ENCODE measurements at regions not wholly inside any gene's neighbourhood (a gene's known extent, or its start where the extent isn't known, plus 50 kb on each side); places are given as distances from the start of the nearest gene placed in this dataset.
"Not testable (repeated sequence)": the region's sequence is repeated elsewhere in the genome, so short reads cannot be mapped to it uniquely, and the experiment has no call there.

DNA sequence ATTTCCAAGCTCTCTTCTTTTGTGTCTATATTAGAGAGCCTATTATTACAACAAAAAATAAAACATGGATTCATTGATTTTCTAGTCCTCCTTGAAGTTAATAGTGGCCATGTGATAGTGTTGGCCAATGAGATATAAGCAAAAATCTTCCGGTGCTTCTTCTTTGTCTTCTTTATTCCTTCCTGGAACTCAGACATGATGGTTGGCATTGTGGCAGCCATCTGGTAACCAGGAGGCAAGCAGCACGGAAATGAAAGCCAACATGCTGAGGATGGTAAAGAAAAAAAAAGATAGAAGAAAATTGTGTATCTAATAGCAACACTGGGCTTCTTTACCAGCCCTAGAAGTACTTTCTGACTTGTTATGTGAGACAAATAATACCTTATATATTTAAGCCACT is 50.8 kb upstream of the SEL1L start:
- Mint-ChIP-seq H3K4me3 (no peak overlapping the region), H3K4me1 (no peaks in the 10 kb centered on the region), H3K9me3 (peaks cover 13% of the 10 kb centered on the region), H3K27ac (no peak overlapping the region), H3K27me3 (peaks cover 6% of the 10 kb centered on the region), H3K36me3 (ENCODE audit: low read depth) (no peaks in the 10 kb centered on the region)
- intact Hi-C loops (cut with micrococcal nuclease) = no loop called here
- no peak for DNase-seq

DNA sequence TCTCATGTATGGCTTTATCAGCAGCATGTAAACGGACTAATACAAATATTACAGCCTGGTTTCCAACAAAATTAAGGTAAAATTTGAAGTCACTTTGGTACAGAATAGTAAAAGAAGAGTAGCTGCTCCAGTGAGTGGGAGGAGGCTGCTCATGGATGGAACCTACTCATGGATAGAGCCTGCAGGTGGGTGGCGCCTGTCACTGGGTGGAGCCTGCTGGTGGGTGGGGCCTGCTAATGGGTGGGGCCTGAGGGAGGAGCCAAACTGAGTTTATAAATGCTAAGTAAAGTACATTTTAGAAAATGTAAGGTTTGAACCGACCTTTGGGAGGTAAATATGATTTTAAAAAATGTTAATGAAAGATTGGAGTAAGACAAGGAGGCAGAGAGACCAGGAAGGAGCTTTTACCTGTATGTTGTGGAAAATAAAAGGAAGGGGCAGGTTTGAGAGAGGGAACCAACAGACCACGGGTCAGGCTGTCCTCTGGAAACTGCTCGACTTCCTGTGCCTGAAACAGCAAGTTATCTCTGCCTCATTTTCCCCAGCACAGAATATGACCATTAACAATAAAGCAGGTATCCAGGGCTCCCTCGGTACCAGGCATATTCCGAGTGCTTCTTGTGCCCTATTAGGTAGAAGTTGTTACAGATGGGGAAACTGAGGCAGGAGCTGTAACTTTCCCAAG is 55.9 kb upstream of the SEL1L start:
- Mint-ChIP-seq H3K9me3 (no peaks in the 10 kb centered on the region), H3K36me3 (ENCODE audit: low read depth) (no peaks in the 10 kb centered on the region), H3K4me3 (no peak overlapping the region), H3K27me3 (peaks cover 3% of the 10 kb centered on the region), H3K27ac (no peak overlapping the region), H3K4me1 (no peaks in the 10 kb centered on the region)
- intact Hi-C loops (cut with micrococcal nuclease) = no loop called here
- no peak for DNase-seq

DNA sequence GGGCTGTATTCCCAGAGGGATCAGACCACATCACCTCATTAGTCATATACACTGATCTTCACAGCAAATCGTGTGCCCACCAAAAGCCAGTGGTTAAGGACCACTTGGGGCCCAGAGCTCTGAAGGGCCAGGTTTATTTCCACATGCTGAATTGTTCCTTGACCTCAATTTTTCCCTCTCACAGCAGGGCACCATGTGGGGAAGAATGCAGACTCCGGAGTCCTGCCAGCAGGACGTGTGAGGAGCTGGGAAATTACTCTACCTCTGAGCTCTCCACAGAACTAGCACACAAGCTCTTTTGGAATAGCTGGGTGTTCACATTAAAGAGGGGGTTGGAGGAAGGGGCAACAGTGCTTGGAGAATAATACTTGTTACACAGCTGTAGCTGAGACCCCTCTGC is 57.6 kb upstream of the SEL1L start:
- H3K27ac Mint-ChIP-seq = no peak overlapping the region
- H3K4me1 Mint-ChIP-seq = no peaks in the 10 kb centered on the region

DNA sequence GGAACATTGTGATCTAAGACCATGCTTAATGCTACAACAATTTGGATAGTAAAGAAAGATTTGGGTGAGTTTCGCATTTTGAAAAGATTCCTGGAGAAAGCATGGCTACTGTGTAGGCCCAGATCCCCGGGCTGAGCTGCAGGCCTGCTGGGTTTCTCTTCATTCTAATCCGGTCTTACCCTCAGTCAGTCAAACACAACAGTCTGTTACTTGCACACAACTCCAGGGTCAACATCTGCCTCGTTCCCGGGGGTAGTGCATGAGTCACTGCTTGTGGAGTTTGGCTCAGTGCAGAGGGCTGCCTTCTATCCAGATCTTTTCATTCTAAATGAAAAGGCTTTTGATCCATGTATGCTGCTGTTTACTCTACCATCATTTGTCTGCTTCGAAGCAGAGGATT is 60.4 kb upstream of the SEL1L start:
- Mint-ChIP-seq H3K36me3 (ENCODE audit: low read depth) (no peaks in the 10 kb centered on the region), H3K9me3 (no peaks in the 10 kb centered on the region), H3K27ac (no peak overlapping the region), H3K27me3 (peaks cover 4% of the 10 kb centered on the region), H3K4me1 (no peaks in the 10 kb centered on the region), H3K4me3 (no peak overlapping the region)
- intact Hi-C loops (cut with micrococcal nuclease) = no loop called here
- DNase-seq = no peak

More for the DNA sequence above, 57.6 kb upstream of the SEL1L start:
- intact Hi-C loops (cut with micrococcal nuclease) = no loop called here
- Mint-ChIP-seq H3K36me3 (ENCODE audit: low read depth) (no peaks in the 10 kb centered on the region), H3K4me3 (no peak overlapping the region), H3K27me3 (peaks cover 5% of the 10 kb centered on the region), H3K9me3 (no peaks in the 10 kb centered on the region)
- no peak for DNase-seq

DNA sequence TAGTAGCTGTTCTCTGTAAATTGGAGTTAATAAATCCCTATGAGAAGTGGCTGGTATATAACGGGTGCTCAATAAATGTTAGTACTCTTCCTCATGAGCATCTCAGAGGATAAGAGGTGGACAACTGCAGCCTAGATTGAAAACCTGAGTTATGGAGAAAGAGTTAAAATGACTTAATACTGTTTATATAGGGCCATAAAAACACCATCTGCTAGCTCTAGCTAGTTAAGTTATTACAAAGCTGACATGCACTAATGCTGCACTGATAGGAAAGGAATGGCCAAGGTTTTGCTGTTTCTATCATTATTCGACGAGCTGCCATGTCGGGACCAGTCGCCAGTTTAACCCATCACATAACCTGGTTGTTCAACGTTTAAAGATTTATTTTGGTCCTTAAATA is 72.0 kb upstream of the SEL1L start:
- no peak for DNase-seq
- H3K4me3 Mint-ChIP-seq = no peak overlapping the region
- peaks cover 2% of the 10 kb centered on the region for H3K27me3 Mint-ChIP-seq
- no peaks in the 10 kb centered on the region for H3K36me3 Mint-ChIP-seq (ENCODE audit: low read depth)
- intact Hi-C loops (cut with micrococcal nuclease) = no loop called here
- no peak overlapping the region for H3K27ac Mint-ChIP-seq
- no peaks in the 10 kb centered on the region for H3K9me3 Mint-ChIP-seq
- no peaks in the 10 kb centered on the region for H3K4me1 Mint-ChIP-seq

DNA sequence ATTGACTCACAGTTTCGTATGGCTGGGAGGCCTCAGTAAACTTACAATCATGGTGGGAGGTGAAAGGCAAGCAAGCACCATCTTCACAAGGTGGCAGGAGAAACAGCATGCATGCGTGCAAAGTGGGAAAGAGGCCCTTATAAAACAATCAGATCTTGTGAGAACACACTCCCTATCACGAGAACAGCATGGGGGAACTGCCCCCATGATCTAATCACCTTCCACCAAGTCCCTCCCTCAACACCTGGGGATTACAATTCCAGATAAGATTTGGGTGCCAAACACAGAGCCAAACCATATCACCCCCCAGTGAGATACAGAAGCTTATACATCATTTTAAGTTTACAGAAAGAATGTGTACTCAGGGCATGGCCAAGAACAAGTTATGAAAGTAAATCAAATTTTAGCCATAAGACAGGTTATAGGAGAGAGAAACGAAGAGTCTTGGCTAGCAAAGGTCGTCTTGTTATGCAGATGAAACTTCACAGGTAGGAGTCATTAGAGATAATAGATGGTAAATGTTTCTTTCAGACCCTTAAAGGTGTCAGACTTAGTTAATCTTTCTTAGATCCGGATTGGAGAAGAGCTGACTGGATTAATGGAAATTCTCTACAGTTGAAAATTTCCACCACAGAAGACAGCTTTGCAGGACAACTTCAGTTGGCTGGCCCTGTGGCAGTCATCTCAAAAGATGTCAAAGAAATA is 79.8 kb upstream of the SEL1L start:
- Mint-ChIP-seq H3K27ac (no peak overlapping the region), H3K9me3 (no peaks in the 10 kb centered on the region)
- no peak for DNase-seq

DNA sequence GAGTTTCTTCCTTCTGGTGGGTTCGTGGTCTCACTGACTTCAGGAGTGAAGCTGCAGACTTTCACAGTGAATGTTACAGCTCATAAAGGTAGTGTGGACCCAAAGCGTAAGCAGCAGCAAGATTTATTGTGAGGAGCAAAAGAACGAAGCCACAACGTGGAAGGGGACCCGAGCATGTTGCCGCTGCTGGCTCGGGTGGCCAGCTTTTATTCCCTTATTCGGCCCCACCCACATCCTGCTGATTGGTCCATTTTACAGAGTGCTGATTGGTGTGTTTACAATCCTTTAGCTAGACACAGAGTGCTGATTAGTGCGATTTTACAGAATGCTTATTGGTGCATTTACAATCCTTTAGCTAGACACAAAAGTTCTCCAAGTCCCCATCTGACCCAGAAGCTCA is 80.6 kb upstream of the SEL1L start:
- DNase-seq; H3K9me3 Mint-ChIP-seq; intact Hi-C loops (cut with micrococcal nuclease); H3K27me3 Mint-ChIP-seq; H3K27ac Mint-ChIP-seq; H3K4me1 Mint-ChIP-seq; H3K4me3 Mint-ChIP-seq; H3K36me3 Mint-ChIP-seq (ENCODE audit: low read depth): not testable (repeated sequence)

More for the DNA sequence above, 79.8 kb upstream of the SEL1L start:
- Mint-ChIP-seq H3K4me3 (no peak overlapping the region), H3K4me1 (no peaks in the 10 kb centered on the region), H3K36me3 (ENCODE audit: low read depth) (no peaks in the 10 kb centered on the region), H3K27me3 (peaks cover 3% of the 10 kb centered on the region)
- intact Hi-C loops (cut with micrococcal nuclease) = no loop called here

DNA sequence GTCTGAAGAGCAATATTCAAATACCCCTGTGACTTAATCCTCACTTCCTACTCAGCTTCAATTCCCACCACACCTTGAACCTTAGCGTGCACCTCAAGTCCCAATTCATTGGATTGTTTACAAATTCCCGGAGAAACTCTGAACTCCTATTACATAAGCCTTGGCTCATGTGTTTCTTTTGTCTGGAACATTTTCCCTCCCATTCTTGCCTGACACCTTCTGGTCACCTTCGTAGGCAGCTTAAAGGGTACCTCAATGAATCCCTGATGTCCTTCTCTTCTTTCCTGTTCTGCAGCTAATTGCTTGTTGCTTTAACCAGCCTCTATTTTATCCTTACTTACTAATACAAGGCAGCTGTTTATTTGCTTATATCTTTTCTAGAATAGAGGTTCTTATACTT is 85.0 kb upstream of the SEL1L start:
- H3K27me3 Mint-ChIP-seq = peaks cover 3% of the 10 kb centered on the region
- H3K4me1 Mint-ChIP-seq = no peaks in the 10 kb centered on the region
- H3K4me3 Mint-ChIP-seq = no peak overlapping the region
- intact Hi-C loops (cut with micrococcal nuclease) = no loop called here
- no peaks in the 10 kb centered on the region for H3K36me3 Mint-ChIP-seq (ENCODE audit: low read depth)
- DNase-seq = no peak
- H3K9me3 Mint-ChIP-seq = no peaks in the 10 kb centered on the region
- H3K27ac Mint-ChIP-seq = no peak overlapping the region

DNA sequence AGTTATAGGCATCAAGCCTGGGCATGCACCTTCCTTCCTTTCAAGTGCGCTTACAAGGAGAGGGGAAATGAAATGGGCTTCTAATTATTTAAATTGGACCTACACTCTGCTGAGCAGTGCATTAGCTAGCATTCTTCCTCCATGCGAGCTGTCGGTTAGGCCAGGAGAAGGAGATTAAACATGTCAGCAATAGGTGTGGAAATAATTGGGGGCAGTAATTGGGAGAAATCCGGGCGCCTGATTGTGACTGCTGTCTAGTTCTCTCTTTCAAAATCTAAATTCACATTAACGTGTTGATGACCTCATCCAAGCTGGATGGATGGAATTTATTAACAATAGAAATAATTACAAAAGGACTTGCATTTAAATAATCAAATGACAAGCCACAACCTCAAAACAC is 86.2 kb upstream of the SEL1L start:
- no peak for DNase-seq
- no peak overlapping the region for H3K27ac Mint-ChIP-seq
- no peak overlapping the region for H3K4me3 Mint-ChIP-seq
- no peaks in the 10 kb centered on the region for H3K9me3 Mint-ChIP-seq
- intact Hi-C loops (cut with micrococcal nuclease) = no loop called here
- H3K4me1 Mint-ChIP-seq = no peaks in the 10 kb centered on the region
- H3K36me3 Mint-ChIP-seq (ENCODE audit: low read depth) = no peaks in the 10 kb centered on the region
- H3K27me3 Mint-ChIP-seq = peaks cover 3% of the 10 kb centered on the region

DNA sequence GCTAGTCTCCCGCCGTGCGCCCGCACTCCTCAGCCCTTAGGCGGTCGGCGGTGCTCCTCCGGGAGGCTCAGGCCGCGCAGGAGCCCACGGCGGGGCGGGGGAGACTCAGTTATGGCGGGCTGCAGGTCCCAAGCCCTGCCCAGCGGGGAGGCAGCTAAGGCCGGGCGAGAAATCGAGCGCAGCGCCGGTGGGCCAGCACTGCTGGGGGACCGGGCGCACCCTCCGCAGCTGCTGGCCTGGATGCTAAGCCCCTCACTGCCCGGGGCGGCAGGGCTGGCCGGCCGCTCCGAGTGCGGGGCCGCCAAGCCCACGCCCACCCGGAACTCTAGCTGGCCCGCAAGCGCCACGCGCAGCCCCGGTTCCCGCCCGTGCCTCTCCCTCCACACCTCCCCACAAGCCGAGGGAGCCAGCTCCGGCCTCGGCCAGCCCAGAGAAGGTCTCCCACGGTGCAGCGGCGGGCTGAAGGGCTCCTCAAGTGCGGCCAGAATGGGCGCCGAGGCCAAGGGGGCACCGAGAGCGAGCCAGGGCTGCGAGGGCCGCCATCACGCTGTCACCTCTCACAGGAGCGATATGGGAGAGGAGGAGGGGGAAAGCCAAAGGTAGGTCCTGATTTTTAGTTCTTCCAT is 90.2 kb upstream of the SEL1L start:
- DNase-seq; H3K27me3 Mint-ChIP-seq; H3K4me1 Mint-ChIP-seq; H3K36me3 Mint-ChIP-seq (ENCODE audit: low read depth); H3K9me3 Mint-ChIP-seq; H3K27ac Mint-ChIP-seq; intact Hi-C loops (cut with micrococcal nuclease); H3K4me3 Mint-ChIP-seq: not testable (repeated sequence)

DNA sequence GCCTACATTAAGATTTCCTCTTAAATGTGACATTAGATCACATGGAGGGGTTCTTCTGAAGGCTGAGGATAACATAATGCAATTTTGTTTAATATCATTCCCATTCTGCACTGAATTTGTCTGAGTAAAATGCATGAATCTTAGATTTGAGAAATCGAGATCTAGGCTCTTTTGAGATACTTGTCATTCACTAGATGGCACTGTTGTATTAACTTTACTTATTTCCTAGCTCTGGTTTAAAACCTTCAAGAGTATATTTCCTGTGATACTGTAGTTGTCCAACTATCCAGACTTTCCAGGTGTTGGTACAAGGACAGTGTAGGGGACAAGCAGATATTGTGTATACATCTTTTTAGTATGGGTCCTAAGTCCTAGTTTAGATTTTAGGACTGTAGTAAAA is 91.7 kb upstream of the SEL1L start:
- DNase-seq = no peak
- Mint-ChIP-seq H3K9me3 (no peaks in the 10 kb centered on the region), H3K36me3 (ENCODE audit: low read depth) (no peaks in the 10 kb centered on the region), H3K27ac (no peak overlapping the region), H3K27me3 (no peaks in the 10 kb centered on the region), H3K4me3 (no peak overlapping the region), H3K4me1 (no peaks in the 10 kb centered on the region)
- intact Hi-C loops (cut with micrococcal nuclease) = no loop called here

DNA sequence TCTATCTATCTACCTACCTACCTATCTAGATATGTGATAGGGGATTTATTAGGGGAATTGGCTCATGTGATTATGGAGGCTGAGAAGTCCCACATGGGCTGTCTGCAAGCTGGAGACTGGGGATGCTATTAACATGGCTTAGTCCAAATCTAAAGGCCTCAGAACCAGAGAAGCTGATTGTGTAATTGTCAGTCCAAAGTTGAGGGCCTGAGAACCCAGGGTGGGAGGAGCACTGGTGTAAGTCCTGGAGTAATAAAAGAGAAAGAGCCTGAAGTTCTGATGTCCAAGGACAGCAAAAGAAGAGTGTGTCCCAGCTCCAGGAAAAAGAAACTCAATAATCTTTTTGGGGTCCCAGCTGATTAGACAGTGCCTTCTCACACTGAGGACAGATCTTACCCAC is 98.5 kb upstream of the SEL1L start:
- Mint-ChIP-seq H3K9me3 (no peaks in the 10 kb centered on the region), H3K4me1 (no peaks in the 10 kb centered on the region), H3K27me3 (no peaks in the 10 kb centered on the region), H3K27ac (no peak overlapping the region), H3K36me3 (ENCODE audit: low read depth) (no peaks in the 10 kb centered on the region), H3K4me3 (no peak overlapping the region)
- intact Hi-C loops (cut with micrococcal nuclease) = no loop called here
- DNase-seq = no peak

DNA sequence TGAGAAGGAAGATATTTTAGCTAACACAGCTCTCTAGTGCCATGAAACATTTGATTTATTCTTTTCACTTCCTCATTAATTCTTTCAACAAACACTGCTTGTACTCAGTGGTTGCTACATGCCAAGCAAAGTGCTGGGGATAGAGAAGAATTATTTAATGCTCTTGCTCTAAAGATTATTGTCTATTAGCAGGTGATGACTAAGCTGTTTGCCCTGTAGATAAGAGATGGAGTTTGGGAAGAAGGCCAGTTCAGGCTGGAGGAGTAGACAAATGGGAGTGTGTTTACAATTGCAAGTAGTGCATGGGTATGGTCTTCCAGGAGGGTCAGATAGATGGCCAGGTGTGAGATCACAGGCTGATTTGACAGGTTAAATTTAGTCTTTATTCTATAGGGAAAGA is 99.8 kb upstream of the SEL1L start:
- Mint-ChIP-seq H3K4me3 (no peak overlapping the region), H3K4me1 (no peaks in the 10 kb centered on the region), H3K27ac (no peak overlapping the region), H3K27me3 (no peaks in the 10 kb centered on the region), H3K9me3 (no peaks in the 10 kb centered on the region), H3K36me3 (ENCODE audit: low read depth) (no peaks in the 10 kb centered on the region)
- intact Hi-C loops (cut with micrococcal nuclease) = no loop called here
- DNase-seq = no peak

DNA sequence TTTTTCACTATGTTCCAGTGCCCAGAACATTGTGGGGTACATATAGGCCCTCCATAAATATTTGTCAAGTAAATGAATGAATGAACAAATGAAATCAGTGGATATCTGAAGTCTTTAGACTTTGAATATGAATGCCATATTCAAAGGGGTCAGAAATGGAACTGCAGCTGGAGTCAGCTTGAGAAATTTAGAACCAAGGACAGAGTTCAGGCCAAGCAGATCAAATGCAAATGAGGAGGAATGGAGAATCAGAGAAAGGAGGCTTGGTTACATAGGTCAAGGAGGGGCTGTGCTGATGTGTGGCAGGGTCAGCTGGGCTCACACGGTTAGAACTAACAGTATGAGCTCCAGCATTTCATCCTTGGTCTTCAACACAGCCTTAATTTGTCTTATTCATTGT is 104.0 kb upstream of the SEL1L start:
- Mint-ChIP-seq H3K27ac (no peak overlapping the region), H3K36me3 (ENCODE audit: low read depth) (no peaks in the 10 kb centered on the region), H3K4me1 (no peaks in the 10 kb centered on the region), H3K27me3 (no peaks in the 10 kb centered on the region), H3K9me3 (no peaks in the 10 kb centered on the region), H3K4me3 (no peak overlapping the region)
- intact Hi-C loops (cut with micrococcal nuclease) = no loop called here
- no peak for DNase-seq
